T-helper 2 cell treated with Interferon-gamma antibody and Interleukin-4, amounts not matched to agents 5 μg/mL and 100 μg/mL, for 36 hours (primary cell): ENCODE measurements at regions not wholly inside any gene's neighbourhood (a gene's known extent, or its start where the extent isn't known, plus 50 kb on each side); places are given as distances from the start of the nearest gene placed in this dataset.

Source experiments
- DNase-seq: peaks from one replicate; pipeline ENCODE4 v3.0.0; 2021; ENCODE audit warnings: low spot score
- H3K27ac Mint-ChIP-seq: one replicate; pipeline ENCODE4 v1.8.0; 2021; ENCODE audit warnings: mild to moderate bottlenecking, mixed read lengths
- H3K27me3 Mint-ChIP-seq: one replicate; pipeline ENCODE4 v1.8.0; 2021; ENCODE audit warnings: low read depth, mixed read lengths
- H3K36me3 Mint-ChIP-seq: one replicate; pipeline ENCODE4 v1.8.0; 2021; ENCODE audit warnings: low read depth, mixed read lengths
- H3K4me1 Mint-ChIP-seq: one replicate; pipeline ENCODE4 v1.8.0; 2021; ENCODE audit warnings: low read depth, mixed read lengths
- H3K4me3 Mint-ChIP-seq: one replicate; pipeline ENCODE4 v1.8.0; 2022; ENCODE audit warnings: mild to moderate bottlenecking, moderate library complexity, mixed read lengths
- H3K9me3 Mint-ChIP-seq: one replicate; pipeline ENCODE4 v1.8.0; 2021; ENCODE audit warnings: mixed read lengths

DNA sequence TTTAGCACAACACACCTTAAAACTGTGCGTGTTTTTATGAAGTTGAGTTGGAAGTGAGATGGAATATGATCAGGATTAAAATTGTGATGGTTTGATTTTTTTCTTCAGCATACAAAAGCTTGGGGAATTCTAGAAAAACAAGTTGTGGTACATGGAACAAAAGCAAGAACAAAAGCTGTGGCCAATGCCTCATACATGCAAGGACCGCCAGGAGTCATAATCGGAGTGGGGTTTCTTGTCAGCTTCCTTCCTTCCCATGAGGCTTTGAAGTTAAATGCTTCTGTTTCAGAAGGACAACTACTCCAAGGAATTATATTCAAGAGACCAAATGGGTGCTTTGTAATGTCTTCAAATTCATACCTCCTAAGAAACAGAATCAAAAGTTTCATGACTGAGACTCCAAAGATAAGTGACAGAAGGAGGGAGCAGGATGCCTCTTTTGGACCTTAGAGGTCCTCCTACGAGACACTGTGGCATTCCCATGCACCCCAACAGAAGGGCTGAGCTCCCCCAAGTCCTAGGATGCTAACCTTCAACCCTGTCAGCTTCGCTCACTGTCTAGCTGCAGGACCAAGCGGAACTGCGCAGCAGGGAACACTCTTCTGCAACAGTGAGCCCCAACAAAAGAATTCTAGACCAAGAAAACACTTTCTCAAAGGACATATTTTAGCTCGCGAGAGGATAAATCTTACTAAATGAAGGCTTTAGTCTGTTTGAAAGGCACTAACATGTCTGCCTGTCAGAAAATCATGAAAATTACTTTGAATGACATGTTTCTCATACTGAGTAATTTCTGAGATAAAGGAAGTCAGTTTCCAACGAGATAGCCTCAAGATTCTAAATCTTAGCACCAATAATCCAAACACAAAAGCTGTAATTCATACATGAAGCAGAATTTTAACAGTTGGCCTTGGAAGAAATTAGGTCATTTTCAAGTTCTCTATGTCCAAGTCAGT is 108.5 kb upstream of the NHSL1 start:
- H3K27me3 Mint-ChIP-seq: peaks cover 28% of the 10 kb centered on the region

GRCh38 chr6:138608896-138609295 is 109.6 kb upstream of the NHSL1 start:
- Mint-ChIP-seq H3K36me3 (no peaks in the 10 kb centered on the region), H3K4me1 (no peaks in the 10 kb centered on the region), H3K9me3 (no peaks in the 10 kb centered on the region), H3K27ac (no peak overlapping the region), H3K4me3 (no peak overlapping the region), H3K27me3 (peaks cover 22% of the 10 kb centered on the region)
- no peak for DNase-seq

More for the DNA sequence above, 108.5 kb upstream of the NHSL1 start:
- H3K4me1 Mint-ChIP-seq: no peaks in the 10 kb centered on the region
- H3K4me3 Mint-ChIP-seq: no peak overlapping the region
- no peak overlapping the region for H3K27ac Mint-ChIP-seq
- no peaks in the 10 kb centered on the region for H3K9me3 Mint-ChIP-seq
- no peaks in the 10 kb centered on the region for H3K36me3 Mint-ChIP-seq
- DNase-seq: no peak

GRCh38 chr6:138609801-138610430 is 110.6 kb upstream of the NHSL1 start:
- DNase-seq: no peak
- no peaks in the 10 kb centered on the region for H3K9me3 Mint-ChIP-seq
- H3K27me3 Mint-ChIP-seq: peaks cover 16% of the 10 kb centered on the region
- H3K4me1 Mint-ChIP-seq: no peaks in the 10 kb centered on the region
- H3K36me3 Mint-ChIP-seq: no peaks in the 10 kb centered on the region
- no peak overlapping the region for H3K27ac Mint-ChIP-seq
- no peak overlapping the region for H3K4me3 Mint-ChIP-seq

DNA sequence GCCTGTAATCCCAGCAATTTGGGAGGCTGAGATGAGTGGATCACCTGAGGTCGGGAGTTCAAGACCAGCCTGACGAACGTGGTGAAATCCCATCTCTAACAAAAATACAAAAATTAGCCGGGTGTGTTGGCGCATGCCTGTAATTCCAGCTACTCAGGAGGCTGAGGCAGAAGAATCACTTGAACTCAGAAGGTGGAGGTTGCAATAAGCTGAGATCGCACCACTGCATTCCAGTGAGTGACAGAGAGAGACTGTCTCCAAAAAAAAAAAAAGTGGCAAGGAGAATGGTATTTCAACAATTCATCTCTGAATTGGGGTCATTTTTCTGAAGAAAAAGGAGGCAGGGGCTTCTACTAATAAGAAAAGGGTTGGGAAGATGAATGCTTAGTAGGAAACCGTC is 111.5 kb upstream of the NHSL1 start:
- Mint-ChIP-seq H3K4me3 (no peak overlapping the region), H3K27me3 (peaks cover 10% of the 10 kb centered on the region), H3K27ac (no peak overlapping the region), H3K9me3 (no peaks in the 10 kb centered on the region), H3K4me1 (no peaks in the 10 kb centered on the region), H3K36me3 (no peaks in the 10 kb centered on the region)
- DNase-seq: no peak

- H3K4me1 Mint-ChIP-seq: no peaks in the 10 kb centered on the region
- no peaks in the 10 kb centered on the region for H3K36me3 Mint-ChIP-seq
- no peak for DNase-seq
- H3K27me3 Mint-ChIP-seq: no peaks in the 10 kb centered on the region
- no peak overlapping the region for H3K27ac Mint-ChIP-seq
- no peak overlapping the region for H3K4me3 Mint-ChIP-seq
- H3K9me3 Mint-ChIP-seq: no peaks in the 10 kb centered on the region
Measured at GRCh38 chr6:138614151-138614550, 114.9 kb upstream of the NHSL1 start.

GRCh38 chr6:138618168-138618567 is 118.9 kb upstream of the NHSL1 start:
- no peaks in the 10 kb centered on the region for H3K4me1 Mint-ChIP-seq
- H3K36me3 Mint-ChIP-seq: no peaks in the 10 kb centered on the region
- no peak overlapping the region for H3K27ac Mint-ChIP-seq
- peaks cover 3% of the 10 kb centered on the region for H3K27me3 Mint-ChIP-seq
- H3K4me3 Mint-ChIP-seq: no peak overlapping the region
- no peaks in the 10 kb centered on the region for H3K9me3 Mint-ChIP-seq
- DNase-seq: no peak

- no peaks in the 10 kb centered on the region for H3K4me1 Mint-ChIP-seq
- H3K4me3 Mint-ChIP-seq: no peak overlapping the region
- no peaks in the 10 kb centered on the region for H3K9me3 Mint-ChIP-seq
- no peak for DNase-seq
- H3K27ac Mint-ChIP-seq: no peak overlapping the region
- H3K36me3 Mint-ChIP-seq: no peaks in the 10 kb centered on the region
- peaks cover 3% of the 10 kb centered on the region for H3K27me3 Mint-ChIP-seq
Measured at GRCh38 chr6:138620630-138621029, 121.3 kb upstream of the NHSL1 start.

- Mint-ChIP-seq H3K27ac (no peak overlapping the region), H3K27me3 (peaks cover 3% of the 10 kb centered on the region), H3K9me3 (no peaks in the 10 kb centered on the region), H3K36me3 (no peaks in the 10 kb centered on the region), H3K4me1 (no peaks in the 10 kb centered on the region), H3K4me3 (no peak overlapping the region)
- no peak for DNase-seq
Measured at GRCh38 chr6:138622967-138623366, 123.7 kb upstream of the NHSL1 start.

DNA sequence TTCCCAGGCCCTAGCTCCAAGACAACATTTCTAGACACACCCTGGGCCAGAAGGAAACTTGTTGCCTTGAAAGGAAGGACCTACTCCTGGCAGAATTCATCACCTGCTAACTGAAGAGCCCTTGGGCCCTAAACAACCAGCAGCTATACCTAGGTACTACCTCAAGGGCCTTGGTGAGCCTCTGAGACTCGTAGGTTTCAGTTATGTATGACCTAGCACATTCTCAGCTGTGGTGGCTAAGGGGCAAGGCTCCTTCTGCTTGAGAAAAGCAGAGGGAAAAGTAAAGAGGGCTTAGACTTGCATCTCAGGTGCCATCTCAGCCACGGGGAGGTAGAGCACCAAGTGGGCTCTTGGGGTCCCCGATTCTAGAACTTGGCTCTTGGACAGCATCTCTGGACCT is 132.3 kb upstream of the NHSL1 start:
- Mint-ChIP-seq H3K4me3 (no peak overlapping the region), H3K27ac (no peak overlapping the region), H3K4me1 (no peaks in the 10 kb centered on the region), H3K9me3 (no peaks in the 10 kb centered on the region), H3K27me3 (peaks cover 24% of the 10 kb centered on the region), H3K36me3 (no peaks in the 10 kb centered on the region)
- DNase-seq: no peak

GRCh38 chr6:138637822-138638221 is 135.7 kb upstream of the CCDC28A start:
- H3K36me3 Mint-ChIP-seq: no peaks in the 10 kb centered on the region
- H3K27ac Mint-ChIP-seq: no peak overlapping the region
- no peak for DNase-seq
- no peak overlapping the region for H3K4me3 Mint-ChIP-seq
- H3K4me1 Mint-ChIP-seq: no peaks in the 10 kb centered on the region
- no peaks in the 10 kb centered on the region for H3K9me3 Mint-ChIP-seq
- H3K27me3 Mint-ChIP-seq: peaks cover 37% of the 10 kb centered on the region

DNA sequence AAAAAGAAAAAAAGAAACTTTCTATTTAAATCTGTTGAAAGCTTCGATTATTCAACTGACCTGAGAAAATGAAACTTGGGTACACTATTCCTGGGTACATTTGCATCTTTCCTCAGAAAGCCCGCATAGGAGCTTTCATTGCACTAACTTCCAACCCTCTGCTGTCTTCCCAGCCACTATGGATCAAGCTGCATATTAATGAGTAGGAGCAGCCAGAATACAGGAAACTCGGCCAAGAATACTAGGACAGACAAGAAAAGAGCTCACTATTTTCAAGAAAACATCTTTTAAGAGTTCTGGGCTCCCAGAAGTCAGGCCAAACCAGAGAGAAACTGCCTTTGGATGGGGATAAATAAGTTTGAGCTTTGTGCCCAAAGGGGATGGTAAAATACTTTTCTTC is 135.0 kb upstream of the CCDC28A start:
- Mint-ChIP-seq H3K36me3 (no peaks in the 10 kb centered on the region), H3K4me3 (no peak overlapping the region)

GRCh38 chr6:138640028-138640427 is 133.5 kb upstream of the CCDC28A start:
- H3K9me3 Mint-ChIP-seq: no peaks in the 10 kb centered on the region
- H3K36me3 Mint-ChIP-seq: no peaks in the 10 kb centered on the region
- no peaks in the 10 kb centered on the region for H3K4me1 Mint-ChIP-seq
- DNase-seq: no peak
- H3K27me3 Mint-ChIP-seq: peaks cover 24% of the 10 kb centered on the region
- no peak overlapping the region for H3K27ac Mint-ChIP-seq
- H3K4me3 Mint-ChIP-seq: no peak overlapping the region

More for the DNA sequence above, 135.0 kb upstream of the CCDC28A start:
- Mint-ChIP-seq H3K4me1 (no peaks in the 10 kb centered on the region), H3K27ac (no peak overlapping the region), H3K9me3 (no peaks in the 10 kb centered on the region), H3K27me3 (peaks cover 33% of the 10 kb centered on the region)
- no peak for DNase-seq

DNA sequence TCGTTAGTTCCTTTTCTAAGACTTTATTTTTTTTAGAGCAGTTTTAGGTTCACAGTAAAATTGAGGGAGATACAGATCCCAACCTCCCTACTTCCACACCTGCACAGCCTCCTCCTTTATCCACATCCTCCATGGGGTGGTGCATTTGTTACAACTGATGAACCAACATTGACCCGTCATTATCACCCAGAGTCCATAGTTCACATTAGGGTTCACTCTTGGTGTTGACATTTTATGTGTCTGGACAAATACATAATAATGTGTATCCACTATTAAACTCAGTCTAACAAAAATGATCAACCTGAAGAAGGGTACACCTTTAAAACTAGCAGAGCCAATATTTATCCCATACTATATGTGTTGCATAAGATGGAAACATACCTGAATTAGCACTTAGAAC is 130.4 kb upstream of the CCDC28A start:
- Mint-ChIP-seq H3K4me3 (no peak overlapping the region), H3K36me3 (no peaks in the 10 kb centered on the region), H3K9me3 (no peaks in the 10 kb centered on the region), H3K27me3 (peaks cover 6% of the 10 kb centered on the region), H3K27ac (no peak overlapping the region), H3K4me1 (no peaks in the 10 kb centered on the region)
- no peak for DNase-seq

DNA sequence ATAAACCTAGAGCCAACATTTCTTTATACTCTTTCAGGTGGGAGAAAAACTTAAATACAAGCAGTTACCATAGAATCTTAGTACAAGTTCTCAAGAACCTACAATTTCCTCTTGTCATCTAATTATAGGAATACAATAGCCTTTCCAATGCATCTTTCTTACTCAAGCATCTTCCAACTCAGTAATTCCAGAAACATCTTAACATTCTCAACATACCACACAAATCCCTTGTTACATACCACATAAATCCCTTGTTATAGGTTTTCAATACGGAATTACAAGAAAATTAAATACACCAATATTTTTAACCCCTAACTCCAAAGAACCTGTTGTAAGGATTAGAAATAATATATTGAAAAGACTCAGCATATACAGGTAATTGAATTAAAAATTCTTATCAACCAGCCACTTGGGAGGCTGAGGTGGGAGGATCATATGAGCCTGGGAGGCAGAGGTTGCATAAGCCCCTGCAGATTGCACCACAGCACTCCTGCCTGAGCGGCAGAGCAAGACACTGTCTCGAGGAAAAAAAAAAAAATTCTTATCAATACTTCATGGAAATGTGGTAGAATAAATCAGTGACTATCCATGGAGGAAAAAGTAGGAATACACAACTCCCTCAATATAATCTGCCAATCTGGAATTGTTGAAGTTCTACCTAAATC is 127.5 kb upstream of the CCDC28A start:
- no peak overlapping the region for H3K27ac Mint-ChIP-seq
- no peaks in the 10 kb centered on the region for H3K9me3 Mint-ChIP-seq

More for the DNA sequence above, 127.5 kb upstream of the CCDC28A start:
- peaks cover 4% of the 10 kb centered on the region for H3K27me3 Mint-ChIP-seq
- H3K4me3 Mint-ChIP-seq: no peak overlapping the region
- H3K36me3 Mint-ChIP-seq: no peaks in the 10 kb centered on the region
- no peak for DNase-seq
- H3K4me1 Mint-ChIP-seq: no peaks in the 10 kb centered on the region
